CD14-positive monocyte (primary cell): ENCODE measurements at regions not wholly inside any gene's neighbourhood (a gene's known extent, or its start where the extent isn't known, plus 50 kb on each side); places are given as distances from the start of the nearest gene placed in this dataset.

Experiments used
- DNase-seq, 3 donors: peaks; one replicate each; pipeline ENCODE4 v3.0.0-alpha.2; 2011 to 2022
- H2AFZ ChIP-seq: 2 replicates; pipeline ENCODE4 v1.6.0; 2012; ENCODE audit warnings: mild to moderate bottlenecking, low read depth, low read length, inconsistent platforms; ENCODE audit not compliant: insufficient read depth, poor library complexity, severe bottlenecking
- H3K27ac ChIP-seq, 2 donors: 1 replicate in 1 of 2; 2 replicates in 1 of 2; pipeline ENCODE4 v1.5.1; 2012 to 2013; ENCODE audit warnings: low read length in 2 of 2, control low read depth in 1 of 2, inconsistent platforms in 1 of 2, low read depth in 1 of 2, mild to moderate bottlenecking in 1 of 2
- H3K27me3 ChIP-seq, 2 donors: one replicate each; pipeline versions ENCODE4 v1.6.0 to v1.6.1; 2011 to 2013; ENCODE audit warnings: low read length in 2 of 2; ENCODE audit not compliant: control insufficient read depth in 2 of 2, insufficient read depth in 2 of 2
- H3K36me3 ChIP-seq, 2 donors: replicated peaks in 1 of 2; 1 replicate in 1 of 2; 2 replicates in 1 of 2; pipeline versions ENCODE4 v1.5.1 to v1.6.1; 2012 to 2013; ENCODE audit warnings: low read length in 2 of 2, control low read depth in 1 of 2, inconsistent platforms in 1 of 2, mild to moderate bottlenecking in 1 of 2; ENCODE audit not compliant: insufficient read depth in 2 of 2, control insufficient read depth in 1 of 2
- H3K4me1 ChIP-seq, 2 donors: 1 replicate in 1 of 2; 2 replicates in 1 of 2; pipeline versions ENCODE4 v1.5.1 to v1.6.1; 2012 to 2013; ENCODE audit warnings: low read length in 2 of 2, control low read depth in 1 of 2, inconsistent platforms in 1 of 2, mild to moderate bottlenecking in 1 of 2, moderate library complexity in 1 of 2; ENCODE audit not compliant: insufficient read depth in 2 of 2, control insufficient read depth in 1 of 2
- H3K4me2 ChIP-seq: replicated peaks from 2 replicates; pipeline ENCODE3; 2012; ENCODE audit warnings: low read length, moderate library complexity, mild to moderate bottlenecking; ENCODE audit not compliant: poor library complexity, severe bottlenecking; ENCODE audit errors: extremely low read depth
- H3K4me3 ChIP-seq, 3 experiments: fragments of 200-600 bp in 1 of 3; sonication (generic) in 1 of 3; replicated peaks in 1 of 3; 1 replicate in 2 of 3; 2 replicates in 1 of 3; pipeline ENCODE4 v1.5.1; 2011 to 2013; ENCODE audit warnings: low read length in 3 of 3, mild to moderate bottlenecking in 3 of 3, control low read depth in 2 of 3, low read depth in 2 of 3, inconsistent platforms in 1 of 3, moderate library complexity in 1 of 3
- H3K79me2 ChIP-seq: 2 replicates; pipeline ENCODE4 v1.6.0; 2012; ENCODE audit warnings: mild to moderate bottlenecking, control low read depth, inconsistent platforms, low read length, moderate library complexity; ENCODE audit not compliant: insufficient read depth
- H3K9ac ChIP-seq: 2 replicates; pipeline ENCODE4 v1.6.0; 2017; ENCODE audit warnings: low read length, mild to moderate bottlenecking; ENCODE audit not compliant: insufficient read depth, poor library complexity, severe bottlenecking
- H3K9me3 ChIP-seq, 2 donors: replicated peaks in 1 of 2; 1 replicate in 1 of 2; 2 replicates in 1 of 2; pipeline versions ENCODE4 v1.5.1 to v1.6.1; 2012 to 2013; ENCODE audit warnings: low read length in 2 of 2, control low read depth in 1 of 2; ENCODE audit not compliant: control insufficient read depth in 1 of 2, insufficient read depth in 1 of 2
- H4K20me1 ChIP-seq: 2 replicates; pipeline ENCODE4 v1.6.0; 2012; ENCODE audit warnings: mild to moderate bottlenecking, low read length, control low read depth, moderate library complexity; ENCODE audit not compliant: insufficient read depth
- H3K27ac Mint-ChIP-seq, 7 donors: one replicate each; pipeline ENCODE4 v1.8.0; 2020; ENCODE audit warnings: mild to moderate bottlenecking in 7 of 7, mixed read lengths in 7 of 7, moderate library complexity in 6 of 7, inconsistent platforms in 2 of 7
- H3K27me3 Mint-ChIP-seq, 3 donors: one replicate each; pipeline ENCODE4 v1.8.0; 2021 to 2022; ENCODE audit warnings: low read depth in 3 of 3, mild to moderate bottlenecking in 3 of 3, mixed read lengths in 3 of 3, moderate library complexity in 3 of 3, inconsistent platforms in 1 of 3
- H3K36me3 Mint-ChIP-seq, 2 donors: one replicate each; pipeline ENCODE4 v1.8.0; 2020; ENCODE audit warnings: mixed read lengths in 2 of 2, inconsistent platforms in 1 of 2, mild to moderate bottlenecking in 1 of 2
- H3K4me1 Mint-ChIP-seq: one replicate; pipeline ENCODE4 v1.8.0; 2020; ENCODE audit warnings: mild to moderate bottlenecking, mixed read lengths
- H3K4me3 Mint-ChIP-seq, 2 donors: one replicate each; pipeline ENCODE4 v1.8.0; 2020; ENCODE audit warnings: mild to moderate bottlenecking in 2 of 2, mixed read lengths in 2 of 2, moderate library complexity in 1 of 2
- H3K9me3 Mint-ChIP-seq, 7 donors: one replicate each; pipeline ENCODE4 v1.8.0; 2020 to 2022; ENCODE audit warnings: mixed read lengths in 7 of 7, mild to moderate bottlenecking in 6 of 7, moderate library complexity in 6 of 7, inconsistent platforms in 2 of 7
- CTCF ChIP-seq: fragments of 200-600 bp; IDR thresholded peaks from one replicate; pipeline ENCODE4 v1.8.0; 2022; ENCODE audit warnings: antibody characterized with exemption, mild to moderate bottlenecking
- WGBS: methylation state at CpG from one replicate; pipeline ENCODE4 v1.1.5; 2013; ENCODE audit warnings: missing lambda C conversion rate; ENCODE audit not compliant: insufficient coverage; 5-methylcytosine and 5-hydroxymethylcytosine counted together
- intact Hi-C, 2 donors: fragments of 100-400 bp; cut with micrococcal nuclease; formaldehyde crosslinking; loops; one replicate each; pipeline versions ENCODE4 v1.15.0 to v1.15.1; 2023

GRCh38 chr3:45320986-45321385 is 67.4 kb upstream of the LARS2 start:
- 0% methylated on average over 2 of the region's 5 CpGs for WGBS
- H3K27me3 Mint-ChIP-seq = peaks cover 0 to 4% (median 2%) of the 10 kb centered on the region in 3 donors
- no peak overlapping the region for H3K27ac Mint-ChIP-seq
- Histone ChIP-seq H3K4me2 (no peak overlapping the region), H3K27ac (no peak overlapping the region), H4K20me1 (no peaks in the 10 kb centered on the region), H3K27me3 (no peaks in the 10 kb centered on the region), H3K9me3 (no peaks in the 10 kb centered on the region), H3K4me1 (no peaks in the 10 kb centered on the region), H3K4me3 (no peak overlapping the region), H3K79me2 (no peaks in the 10 kb centered on the region), H3K9ac (no peak overlapping the region), H2AFZ (no peak overlapping the region), H3K36me3 (no peaks in the 10 kb centered on the region)
- TF ChIP-seq CTCF = no peak
- H3K4me3 Mint-ChIP-seq = no peak overlapping the region
- no peaks in the 10 kb centered on the region for H3K36me3 Mint-ChIP-seq
- intact Hi-C loops = no loop called here
- no peaks in the 10 kb centered on the region for H3K4me1 Mint-ChIP-seq
- no peak for DNase-seq
- no peaks in the 10 kb centered on the region for H3K9me3 Mint-ChIP-seq

- Mint-ChIP-seq H3K4me1 (no peaks in the 10 kb centered on the region), H3K9me3 (no peaks in the 10 kb centered on the region), H3K27me3 (peaks cover 0 to 8% (median 4%) of the 10 kb centered on the region in 3 donors), H3K36me3 (no peaks in the 10 kb centered on the region), H3K27ac (no peak overlapping the region), H3K4me3 (no peak overlapping the region)
- no peak for DNase-seq
- no peak for TF ChIP-seq CTCF
- intact Hi-C loops = no loop called here
- Histone ChIP-seq H3K4me3 (no peak overlapping the region), H3K4me1 (no peaks in the 10 kb centered on the region), H3K27me3 (no peaks in the 10 kb centered on the region), H3K9me3 (no peaks in the 10 kb centered on the region), H3K9ac (no peak overlapping the region), H2AFZ (no peak overlapping the region), H3K79me2 (no peaks in the 10 kb centered on the region), H3K27ac (no peak overlapping the region), H3K4me2 (no peak overlapping the region), H4K20me1 (no peaks in the 10 kb centered on the region), H3K36me3 (no peaks in the 10 kb centered on the region)
- 83% methylated on average over 9 of the region's 11 CpGs for WGBS
These were observed 66.6 kb upstream of the LARS2 start for GRCh38 chr3:45321607-45322391.
